Uterus (tissue), 3 donors: ENCODE measurements at regions not wholly inside any gene's neighbourhood (a gene's known extent, or its start where the extent isn't known, plus 50 kb on each side); places are given as distances from the start of the nearest gene placed in this dataset.

Experiments
- DNase-seq, 2 donors: peaks; one replicate each; pipeline ENCODE4 v3.0.0-alpha.2; 2019 to 2020
- H3K27ac ChIP-seq, 2 donors: fragments of 200-600 bp; sonication (generic); 1 replicate in 1 of 2; 2 replicates in 1 of 2; pipeline ENCODE4 v1.5.1; 2016 to 2018
- H3K27me3 ChIP-seq, 2 donors: fragments of 200-600 bp; sonication (generic); one replicate each; pipeline ENCODE4 v1.5.1; 2018 to 2019; ENCODE audit warnings: control low read depth in 1 of 2
- H3K36me3 ChIP-seq, 2 donors: fragments of 200-600 bp; sonication (generic); one replicate each; pipeline ENCODE4 v1.5.1; 2019; ENCODE audit warnings: control low read depth in 1 of 2
- H3K4me1 ChIP-seq, 2 donors: fragments of 200-600 bp; sonication (generic); one replicate each; pipeline ENCODE4 v1.5.1; 2018 to 2019; ENCODE audit warnings: control low read depth in 1 of 2
- H3K4me3 ChIP-seq, 2 donors: fragments of 200-600 bp; sonication (generic); 1 replicate in 1 of 2; 2 replicates in 1 of 2; pipeline ENCODE4 v1.5.1; 2018 to 2019; ENCODE audit warnings: mild to moderate bottlenecking in 1 of 2
- H3K9me3 ChIP-seq, 2 donors: fragments of 200-600 bp; sonication (generic); one replicate each; pipeline ENCODE4 v1.5.1; 2019; ENCODE audit warnings: control low read depth in 1 of 2
- POLR2A ChIP-seq, 2 donors: fragments of 450-650 bp; IDR thresholded peaks; one replicate each; pipeline ENCODE4 v1.6.1; 2016; ENCODE audit warnings: antibody characterized with exemption in 2 of 2, mild to moderate bottlenecking in 1 of 2, moderate library complexity in 1 of 2
- intact Hi-C: fragments of 100-400 bp; cut with DNase I; formaldehyde crosslinking; loops from one replicate; pipeline ENCODE4 v1.15.1; 2023; ENCODE audit warnings: low total_unique reads
- TF ChIP-seq, protein P1 (sequence below), 4 experiments: fragments of 200-600 bp in 2 of 4; fragments of 450-650 bp in 2 of 4; sonication (generic) in 2 of 4; IDR thresholded peaks; one replicate each; pipeline ENCODE4 v1.5.1; 2016 to 2019; ENCODE audit warnings: antibody characterized with exemption in 4 of 4, mild to moderate bottlenecking in 2 of 4, moderate library complexity in 1 of 4
- donor health status: DM: yes; HTN: yes; CAD: no.

DNA sequence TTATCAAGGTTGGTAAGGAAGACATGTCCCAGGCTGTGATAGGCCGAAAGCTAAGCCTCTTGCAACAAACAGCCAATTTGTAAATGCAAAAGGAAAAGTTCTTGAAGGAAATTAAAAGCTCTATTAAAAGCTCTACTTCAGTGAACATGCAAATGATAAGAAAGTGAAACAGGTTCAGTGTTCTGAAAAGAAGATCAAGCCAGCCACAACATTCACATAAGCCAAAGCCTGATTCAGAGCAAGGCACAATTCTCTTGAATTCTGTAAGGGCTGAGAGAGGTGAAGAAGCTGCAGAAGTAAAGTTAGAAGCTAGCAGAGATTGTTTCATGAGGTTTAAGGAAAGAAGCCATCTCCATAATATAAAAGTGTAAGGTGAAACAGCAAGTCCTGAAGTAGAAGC is 1259.5 kb upstream of the PIK3C3 start:
- Histone ChIP-seq H3K27ac (no peak overlapping the region), H3K4me1 (no peaks in the 10 kb centered on the region)

DNA sequence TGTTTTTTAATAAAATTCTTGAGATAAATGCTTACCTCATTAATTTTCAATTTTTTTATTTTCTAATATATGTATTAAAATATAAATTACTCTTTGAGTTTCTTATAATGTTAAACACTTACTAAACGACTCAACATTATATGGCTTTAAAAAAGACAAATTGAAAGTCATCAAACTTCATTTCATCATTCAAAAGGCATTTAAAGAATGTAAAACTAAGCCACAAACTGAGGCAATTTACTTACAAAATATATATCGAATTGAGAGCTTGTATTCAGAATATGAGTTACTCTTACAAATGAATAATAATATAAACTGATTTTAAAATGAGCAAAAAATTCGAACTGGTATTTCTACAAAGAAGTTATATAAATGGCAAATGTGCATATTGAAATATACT is 1262.2 kb upstream of the PIK3C3 start:
- no peak overlapping the region for H3K27ac ChIP-seq
- TF ChIP-seq, protein P1, sequence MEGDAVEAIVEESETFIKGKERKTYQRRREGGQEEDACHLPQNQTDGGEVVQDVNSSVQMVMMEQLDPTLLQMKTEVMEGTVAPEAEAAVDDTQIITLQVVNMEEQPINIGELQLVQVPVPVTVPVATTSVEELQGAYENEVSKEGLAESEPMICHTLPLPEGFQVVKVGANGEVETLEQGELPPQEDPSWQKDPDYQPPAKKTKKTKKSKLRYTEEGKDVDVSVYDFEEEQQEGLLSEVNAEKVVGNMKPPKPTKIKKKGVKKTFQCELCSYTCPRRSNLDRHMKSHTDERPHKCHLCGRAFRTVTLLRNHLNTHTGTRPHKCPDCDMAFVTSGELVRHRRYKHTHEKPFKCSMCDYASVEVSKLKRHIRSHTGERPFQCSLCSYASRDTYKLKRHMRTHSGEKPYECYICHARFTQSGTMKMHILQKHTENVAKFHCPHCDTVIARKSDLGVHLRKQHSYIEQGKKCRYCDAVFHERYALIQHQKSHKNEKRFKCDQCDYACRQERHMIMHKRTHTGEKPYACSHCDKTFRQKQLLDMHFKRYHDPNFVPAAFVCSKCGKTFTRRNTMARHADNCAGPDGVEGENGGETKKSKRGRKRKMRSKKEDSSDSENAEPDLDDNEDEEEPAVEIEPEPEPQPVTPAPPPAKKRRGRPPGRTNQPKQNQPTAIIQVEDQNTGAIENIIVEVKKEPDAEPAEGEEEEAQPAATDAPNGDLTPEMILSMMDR (IDR thresholded peaks at IDR 0.05): no peak
- no peak for TF ChIP-seq POLR2A (IDR thresholded peaks at IDR 0.05)
- no peak for DNase-seq
- H3K36me3 ChIP-seq: no peaks in the 10 kb centered on the region
- no peaks in the 10 kb centered on the region for H3K27me3 ChIP-seq
- no peak overlapping the region for H3K4me3 ChIP-seq
- intact Hi-C loops: no loop called here
- H3K4me1 ChIP-seq: no peaks in the 10 kb centered on the region
- H3K9me3 ChIP-seq: no peaks in the 10 kb centered on the region

More for the DNA sequence above, 1259.5 kb upstream of the PIK3C3 start:
- no peaks in the 10 kb centered on the region for H3K9me3 ChIP-seq
- no peak for TF ChIP-seq POLR2A (IDR thresholded peaks at IDR 0.05)
- TF ChIP-seq, protein P1 (IDR thresholded peaks at IDR 0.05): no peak
- no peaks in the 10 kb centered on the region for H3K36me3 ChIP-seq
- H3K4me3 ChIP-seq: no peak overlapping the region
- no peak for DNase-seq
- intact Hi-C loops: no loop called here
- H3K27me3 ChIP-seq: no peaks in the 10 kb centered on the region

DNA sequence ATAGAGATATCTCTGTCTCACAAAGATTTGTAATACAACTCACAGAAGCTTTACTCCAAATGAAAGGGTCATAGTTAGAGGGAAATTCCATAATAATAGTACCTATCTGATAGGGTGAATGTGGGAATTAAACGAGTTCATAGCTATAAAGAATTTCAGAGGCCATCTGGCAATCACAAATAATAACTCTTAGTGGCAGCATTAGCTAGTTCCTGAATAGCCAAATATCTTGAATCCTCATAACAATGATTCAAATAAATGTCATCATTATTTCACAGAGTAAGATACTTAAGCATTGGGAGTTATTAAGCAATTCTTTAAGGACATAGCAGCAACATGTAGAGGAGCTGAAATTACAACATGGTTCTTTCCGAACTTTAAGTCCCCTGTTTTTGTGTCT is 1265.0 kb upstream of the PIK3C3 start:
- no peak for DNase-seq
- intact Hi-C loops: no loop called here
- Histone ChIP-seq H3K27ac (no peak overlapping the region), H3K4me3 (no peak overlapping the region), H3K9me3 (no peaks in the 10 kb centered on the region), H3K27me3 (no peaks in the 10 kb centered on the region), H3K4me1 (no peaks in the 10 kb centered on the region), H3K36me3 (no peaks in the 10 kb centered on the region)
- TF ChIP-seq, protein P1 (IDR thresholded peaks at IDR 0.05): no peak
- TF ChIP-seq POLR2A (IDR thresholded peaks at IDR 0.05): no peak

DNA sequence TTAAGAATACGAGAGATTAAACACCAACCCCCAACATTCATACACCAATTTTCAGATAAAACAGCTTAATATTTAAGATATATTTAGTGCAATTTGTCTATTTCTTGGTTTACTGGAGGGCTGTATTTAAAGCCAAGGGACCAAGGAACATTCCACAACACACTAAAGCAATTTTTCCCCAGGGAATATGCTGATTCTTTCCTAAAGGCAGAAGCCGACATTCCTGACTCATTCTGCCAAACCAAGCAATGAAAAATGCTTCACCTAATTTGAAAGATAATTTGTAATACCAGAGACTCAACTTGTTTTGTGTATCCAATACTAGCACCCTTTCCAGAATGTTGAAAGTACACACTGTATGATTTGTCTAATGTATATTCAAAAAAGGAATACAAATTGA is 1267.6 kb upstream of the PIK3C3 start:
- Histone ChIP-seq H3K4me1 (no peaks in the 10 kb centered on the region), H3K9me3 (no peaks in the 10 kb centered on the region), H3K27me3 (no peaks in the 10 kb centered on the region), H3K36me3 (no peaks in the 10 kb centered on the region), H3K4me3 (no peak overlapping the region), H3K27ac (no peak overlapping the region)
- intact Hi-C loops: no loop called here
- TF ChIP-seq, protein P1 (IDR thresholded peaks at IDR 0.05): no peak
- TF ChIP-seq POLR2A (IDR thresholded peaks at IDR 0.05): no peak
- no peak for DNase-seq

DNA sequence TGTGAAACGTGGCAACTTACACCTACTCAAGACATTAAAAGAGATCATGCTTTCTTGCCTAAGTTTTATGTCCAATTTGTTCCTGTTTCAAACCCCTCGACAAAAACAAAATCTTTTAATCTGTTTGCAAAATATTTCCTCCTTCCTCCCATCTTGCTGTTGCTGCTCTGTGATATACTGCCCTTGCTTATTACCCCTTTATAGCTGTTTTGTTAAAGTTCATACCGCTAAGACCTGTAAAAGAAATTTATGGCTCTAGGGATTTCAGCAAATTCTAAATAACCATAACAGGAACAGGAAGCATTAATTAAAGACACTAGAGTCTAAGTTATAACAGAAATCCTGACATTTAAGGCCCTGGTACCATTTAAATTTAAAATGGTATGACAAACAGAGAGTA is 1268.2 kb upstream of the PIK3C3 start:
- Histone ChIP-seq H3K27me3 (no peaks in the 10 kb centered on the region), H3K4me1 (no peaks in the 10 kb centered on the region), H3K4me3 (no peak overlapping the region), H3K36me3 (no peaks in the 10 kb centered on the region), H3K9me3 (no peaks in the 10 kb centered on the region), H3K27ac (no peak overlapping the region)
- intact Hi-C loops: no loop called here
- TF ChIP-seq, protein P1 (IDR thresholded peaks at IDR 0.05): no peak
- TF ChIP-seq POLR2A (IDR thresholded peaks at IDR 0.05): no peak
- DNase-seq: no peak
